HG03558 (cell line): ENCODE measurements at regions not wholly inside any gene's neighbourhood (a gene's known extent, or its start where the extent isn't known, plus 50 kb on each side); places are given as distances from the start of the nearest gene placed in this dataset.

Experiments
- ATAC-seq: cut with Tn5 transposase; IDR thresholded peaks from one replicate; pipeline ENCODE4 v1.9.1; 2021; ENCODE audit warnings: moderate number of reproducible peaks; ENCODE audit not compliant: unreplicated experiment; ENCODE audit errors: extremely low read depth

DNA sequence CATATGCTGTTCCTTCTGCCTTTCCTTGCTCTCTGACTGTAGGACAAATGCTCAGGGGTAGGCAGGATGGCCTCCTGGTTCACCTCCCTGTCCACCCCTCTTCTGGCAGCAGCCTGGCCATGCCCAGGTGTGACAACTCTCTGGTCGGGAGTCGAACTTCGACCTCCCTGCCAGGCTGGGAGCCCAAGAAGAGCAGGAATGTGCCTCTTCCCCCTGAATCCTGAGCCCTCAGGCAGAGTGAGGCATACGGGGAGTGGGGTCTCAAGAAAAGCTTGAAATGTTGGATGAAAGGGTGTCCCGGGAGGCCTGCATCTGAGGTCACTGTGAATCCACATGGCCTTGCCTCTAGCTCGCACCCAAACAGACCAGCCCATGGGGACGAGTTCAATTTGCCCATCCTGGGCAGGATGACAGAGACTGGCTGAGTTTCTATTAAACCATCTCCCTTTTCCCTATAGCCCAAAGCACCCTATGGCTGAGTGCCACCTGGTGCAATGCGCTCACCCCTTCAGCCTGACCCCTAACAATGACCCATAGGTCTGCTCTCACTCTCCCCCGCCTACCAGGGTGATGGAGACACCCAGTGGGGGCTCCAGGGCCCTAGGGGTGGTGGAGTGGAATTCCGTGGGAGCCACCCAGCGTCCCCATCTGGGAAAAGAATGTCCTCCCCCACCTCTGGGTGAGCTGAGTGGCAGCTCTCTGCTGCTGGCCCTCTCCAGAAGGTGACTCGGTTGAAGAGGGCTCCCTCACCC, 52.9 kb upstream of the DIO3 start:
- ATAC-seq = no peak

- ATAC-seq = no peak
Observed at GRCh38 chr14:101508948-101509729, 52.2 kb upstream of the DIO3 start.

- no peak for ATAC-seq
Observed at GRCh38 chr14:101509730-101510371, 51.4 kb upstream of the DIO3 start.

DNA sequence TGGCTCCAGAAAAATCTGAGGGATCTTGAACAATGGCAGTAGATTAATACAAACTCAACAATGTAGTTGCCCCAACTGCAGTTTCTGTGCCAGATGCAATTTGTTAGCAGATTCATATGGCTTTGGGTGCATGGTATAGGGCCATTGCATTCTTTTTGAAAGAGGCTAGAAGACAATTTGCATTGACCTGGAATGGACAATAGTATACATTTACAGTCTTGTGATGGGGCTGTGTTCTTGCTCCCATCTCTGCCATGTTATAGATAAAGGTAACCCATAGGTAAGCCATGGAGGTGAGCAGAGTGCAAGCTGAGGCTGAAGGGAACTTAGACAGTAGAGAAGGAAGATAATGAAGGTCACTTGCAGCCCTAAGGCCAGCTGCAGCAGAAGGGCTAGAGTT, 50.1 kb upstream of the DIO3 start:
- no peak for ATAC-seq
